T-cell (primary cell): ENCODE measurements at regions not wholly inside any gene's neighbourhood (a gene's known extent, or its start where the extent isn't known, plus 50 kb on each side); places are given as distances from the start of the nearest gene placed in this dataset.
A peak's percentile ranks its signal among the peaks of the same experiment; 100 is the strongest.

Experiments
- ATAC-seq, 4 experiments: fragments of 200-7000 bp in 3 of 4; fragments of 150-1000 bp in 1 of 4; cut with Tn5 transposase; replicated peaks in 1 of 4; 1 replicate in 3 of 4; 2 replicates in 1 of 4; pipeline ENCODE4 v1.10.0; 2021; ENCODE audit warnings: moderate library complexity in 3 of 4, mild to moderate bottlenecking in 2 of 4, moderate number of reproducible peaks in 1 of 4
- CTCF ChIA-PET, 2 donors: fragments of 300-600 bp; sonication (Branson Sonifier 250); formaldehyde crosslinking; loops; one replicate each; lab custom pipeline; 2022; ENCODE audit warnings: antibody characterized with exemption in 2 of 2; lab: Charles Lee
- POLR2A ChIA-PET, 2 donors: fragments of 300-600 bp; sonication (Branson Sonifier 250); formaldehyde crosslinking; loops; one replicate each; lab custom pipeline; 2022; ENCODE audit warnings: antibody characterized with exemption in 2 of 2; lab: Charles Lee
- DNase-seq, 35 experiments: peaks; one replicate each; pipeline versions ENCODE4 v3.0.0 to v3.0.0-alpha.2; 2013 to 2023
- H3K27ac ChIP-seq: one replicate; pipeline ENCODE4 v1.5.1; 2013; ENCODE audit warnings: low read length
- H3K27me3 ChIP-seq, 2 experiments: replicated peaks in 1 of 2; 1 replicate in 1 of 2; 2 replicates in 1 of 2; pipeline versions ENCODE4 v1.6.1 to v1.7.0; 2013; ENCODE audit warnings: low read length in 1 of 2, mixed read lengths in 1 of 2; ENCODE audit not compliant: control insufficient read depth in 2 of 2, insufficient read depth in 2 of 2; ENCODE audit errors: extremely low read depth in 1 of 2
- H3K36me3 ChIP-seq, 2 donors: 1 replicate in 1 of 2; 2 replicates in 1 of 2; pipeline versions ENCODE4 v1.6.1 to v1.7.0; 2013; ENCODE audit warnings: low read length in 1 of 2; ENCODE audit not compliant: control insufficient read depth in 2 of 2, insufficient read depth in 1 of 2; ENCODE audit errors: extremely low read depth in 1 of 2
- H3K4me1 ChIP-seq, 2 experiments: 1 replicate in 1 of 2; 2 replicates in 1 of 2; pipeline versions ENCODE4 v1.6.1 to v1.7.0; 2013; ENCODE audit warnings: low read length in 2 of 2, mixed read lengths in 1 of 2; ENCODE audit not compliant: insufficient read depth in 2 of 2, control insufficient read depth in 1 of 2; ENCODE audit errors: extremely low read depth in 1 of 2
- H3K4me3 ChIP-seq, 2 donors: 1 replicate in 1 of 2; 2 replicates in 1 of 2; pipeline versions ENCODE4 v1.5.1 to v1.7.0; 2013; ENCODE audit warnings: mild to moderate bottlenecking in 2 of 2, low read length in 1 of 2, moderate library complexity in 1 of 2; ENCODE audit not compliant: control insufficient read depth in 1 of 2; ENCODE audit errors: extremely low read depth in 1 of 2
- H3K9me3 ChIP-seq: 2 replicates; pipeline ENCODE4 v1.7.0; 2013
- H3K27ac Mint-ChIP-seq, 2 donors: one replicate each; pipeline ENCODE4 v1.8.0; 2020 to 2021; ENCODE audit warnings: mild to moderate bottlenecking in 2 of 2, mixed read lengths in 2 of 2
- H3K27me3 Mint-ChIP-seq, 2 donors: one replicate each; pipeline ENCODE4 v1.8.0; 2021 to 2022; ENCODE audit warnings: mixed read lengths in 2 of 2
- H3K36me3 Mint-ChIP-seq: one replicate; pipeline ENCODE4 v1.8.0; 2021; ENCODE audit warnings: mixed read lengths
- H3K4me1 Mint-ChIP-seq, 3 donors: one replicate each; pipeline ENCODE4 v1.8.0; 2020 to 2022; ENCODE audit warnings: mixed read lengths in 3 of 3, mild to moderate bottlenecking in 1 of 3
- H3K4me3 Mint-ChIP-seq, 3 donors: one replicate each; pipeline ENCODE4 v1.8.0; 2020 to 2022; ENCODE audit warnings: mild to moderate bottlenecking in 3 of 3, mixed read lengths in 3 of 3, moderate library complexity in 3 of 3
- H3K9me3 Mint-ChIP-seq, 3 donors: one replicate each; pipeline ENCODE4 v1.8.0; 2020 to 2022; ENCODE audit warnings: mixed read lengths in 3 of 3
- WGBS: methylation state at CpG from one replicate; pipeline ENCODE4 v1.1.5; 2013; ENCODE audit warnings: missing lambda C conversion rate; ENCODE audit not compliant: insufficient coverage; 5-methylcytosine and 5-hydroxymethylcytosine counted together

GRCh38 chr14:89466944-89467343 is 49.9 kb upstream of the FOXN3 start:
- Mint-ChIP-seq H3K9me3 (no peaks in the 10 kb centered on the region), H3K27ac (peak overlapping the region; percentile 67 to 82), H3K36me3 (peaks cover 35% of the 10 kb centered on the region), H3K27me3 (no peaks in the 10 kb centered on the region), H3K4me1 (peaks cover 47 to 71% (median 65%) of the 10 kb centered on the region in 3 donors), H3K4me3 (peak overlapping the region in 2 of 3 donors; percentile 44 to 58)
- Histone ChIP-seq H3K4me1 (peaks cover 2 to 42% of the 10 kb centered on the region in 2 experiments), H3K27me3 (no peaks in the 10 kb centered on the region), H3K9me3 (no peaks in the 10 kb centered on the region), H3K36me3 (peaks cover 8 to 22% of the 10 kb centered on the region in 2 donors), H3K4me3 (no peak overlapping the region), H3K27ac (peak overlapping the region; percentile 18)
- DNase-seq (peak in 2 of 35 experiments; percentile 4 to 17), ATAC-seq (peak in 2 of 4 experiments; percentile 20 to 21)
- WGBS, result 69% methylated on average over 10 of the region's 14 CpGs
- POLR2A ChIA-PET, result interaction anchor here (0.5 to 0.7 kb wide), 5 partner anchors 13 to 198 kb away, joined by 3 to 9 read pairs (median 4); no protein-coding TSS in a partner anchor
- CTCF ChIA-PET, result interaction anchor here in 1 of 2 donors (0.5 to 0.7 kb wide), 3 partner anchors 247 to 776 kb away, joined by 3 to 5 read pairs (median 3); no protein-coding TSS in a partner anchor
